BJ (cell line): ENCODE measurements at regions not wholly inside any gene's neighbourhood (a gene's known extent, or its start where the extent isn't known, plus 50 kb on each side); places are given as distances from the start of the nearest gene placed in this dataset.

Experiments used
- CTCF ChIA-PET: fragments of 350-600 bp; formaldehyde crosslinking; extraction: SDS; loops from one replicate; lab custom pipeline; 2021; ENCODE audit warnings: antibody characterized with exemption, inconsistent platforms; lab: Yijun Ruan, JAX
- POLR2A ChIA-PET: fragments of 300-600 bp; sonication (Branson Sonifier 250); formaldehyde crosslinking; extraction: SDS; loops from one replicate; lab custom pipeline; 2021; ENCODE audit warnings: antibody characterized with exemption; lab: Charles Lee
- DNase-seq: peaks from one replicate; pipeline ENCODE4 v3.0.0-alpha.2; 2011; ENCODE audit warnings: low read depth
- H3K27me3 ChIP-seq: 2 replicates; pipeline ENCODE4 v1.6.0; 2011; ENCODE audit warnings: low read length; ENCODE audit not compliant: control insufficient read depth, insufficient read depth
- H3K36me3 ChIP-seq: 2 replicates; pipeline ENCODE4 v1.5.1; 2011; ENCODE audit warnings: low read length; ENCODE audit not compliant: control insufficient read depth, insufficient read depth
- H3K4me3 ChIP-seq: 2 replicates; pipeline ENCODE4 v1.5.1; 2011; ENCODE audit warnings: low read depth, mild to moderate bottlenecking, control low read depth, low read length
- TF ChIP-seq, protein P1 (sequence below): IDR thresholded peaks from 2 replicates; pipeline ENCODE4 v1.5.1; 2011; ENCODE audit warnings: low read depth, mild to moderate bottlenecking, control low read depth, inconsistent platforms, low read length, moderate library complexity; ENCODE audit not compliant: insufficient read depth

DNA sequence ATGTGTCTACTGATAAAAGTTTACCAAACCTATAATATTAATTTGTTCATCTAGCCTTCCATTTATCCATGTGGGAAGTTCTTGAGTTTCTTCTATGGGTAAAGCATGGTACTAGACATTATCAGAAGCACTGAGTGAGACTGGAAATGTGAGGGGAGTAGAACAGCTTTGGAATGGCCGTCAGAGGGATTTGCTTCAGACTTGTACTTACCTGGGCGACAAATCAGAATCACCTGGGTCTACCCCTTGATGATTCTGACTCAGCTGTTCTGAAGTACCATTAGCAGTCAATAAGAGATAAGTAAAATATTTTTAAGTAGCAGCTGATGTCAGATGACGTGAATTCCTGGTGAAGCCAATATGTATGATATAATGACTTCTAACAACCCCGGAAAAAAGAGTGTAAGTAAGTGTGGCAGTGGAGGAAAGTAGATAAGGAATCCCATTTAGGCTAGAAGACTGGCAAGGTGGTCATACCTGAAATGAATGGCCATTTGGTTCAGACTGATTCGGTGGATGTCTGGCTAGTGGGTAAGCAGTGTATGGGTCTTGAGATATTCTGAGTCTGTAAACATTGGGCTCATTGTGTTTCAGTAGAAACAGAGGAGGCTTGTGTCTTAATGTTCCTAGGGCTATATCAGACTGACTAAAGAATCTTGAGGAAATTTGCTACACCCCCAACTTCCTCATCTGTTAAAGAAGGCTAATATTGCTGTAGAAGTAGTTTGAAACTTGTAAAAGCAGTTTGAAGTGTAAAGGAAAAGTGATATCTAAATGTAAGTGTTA lies 409.2 kb downstream of the NKX6-1 start:
- ChIA-PET POLR2A (no interaction called here), CTCF (no interaction called here)
- Histone ChIP-seq H3K4me3 (no peak overlapping the region), H3K27me3 (no peaks in the 10 kb centered on the region; the same call in 1 of the 2 replicates), H3K36me3 (no peaks in the 10 kb centered on the region)
- TF ChIP-seq, protein P1, sequence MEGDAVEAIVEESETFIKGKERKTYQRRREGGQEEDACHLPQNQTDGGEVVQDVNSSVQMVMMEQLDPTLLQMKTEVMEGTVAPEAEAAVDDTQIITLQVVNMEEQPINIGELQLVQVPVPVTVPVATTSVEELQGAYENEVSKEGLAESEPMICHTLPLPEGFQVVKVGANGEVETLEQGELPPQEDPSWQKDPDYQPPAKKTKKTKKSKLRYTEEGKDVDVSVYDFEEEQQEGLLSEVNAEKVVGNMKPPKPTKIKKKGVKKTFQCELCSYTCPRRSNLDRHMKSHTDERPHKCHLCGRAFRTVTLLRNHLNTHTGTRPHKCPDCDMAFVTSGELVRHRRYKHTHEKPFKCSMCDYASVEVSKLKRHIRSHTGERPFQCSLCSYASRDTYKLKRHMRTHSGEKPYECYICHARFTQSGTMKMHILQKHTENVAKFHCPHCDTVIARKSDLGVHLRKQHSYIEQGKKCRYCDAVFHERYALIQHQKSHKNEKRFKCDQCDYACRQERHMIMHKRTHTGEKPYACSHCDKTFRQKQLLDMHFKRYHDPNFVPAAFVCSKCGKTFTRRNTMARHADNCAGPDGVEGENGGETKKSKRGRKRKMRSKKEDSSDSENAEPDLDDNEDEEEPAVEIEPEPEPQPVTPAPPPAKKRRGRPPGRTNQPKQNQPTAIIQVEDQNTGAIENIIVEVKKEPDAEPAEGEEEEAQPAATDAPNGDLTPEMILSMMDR, result no peak
- no peak for DNase-seq

DNA sequence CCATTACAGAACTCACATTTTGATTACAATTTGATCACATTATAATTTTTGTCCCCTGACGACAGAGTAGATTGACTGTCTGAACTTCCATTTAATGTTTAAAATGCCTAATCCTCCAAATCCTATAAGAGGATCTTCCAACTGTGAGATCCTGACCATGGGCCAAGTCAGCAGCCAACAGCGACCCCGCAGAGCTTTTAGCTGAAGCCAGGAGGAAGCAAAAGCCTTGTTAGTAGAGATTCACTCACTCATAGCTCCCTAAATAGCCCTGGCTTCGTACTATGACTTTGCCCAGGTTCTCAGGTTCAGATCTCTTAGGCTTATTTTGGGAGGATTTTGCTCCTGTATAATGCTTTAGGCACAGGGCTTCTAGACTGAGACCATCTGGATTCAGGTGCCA lies 413.1 kb downstream of the NKX6-1 start:
- no peaks in the 10 kb centered on the region; the same call in 1 of the 2 replicates for H3K27me3 ChIP-seq
- no peaks in the 10 kb centered on the region for H3K36me3 ChIP-seq
- no peak for DNase-seq
- H3K4me3 ChIP-seq, result no peak overlapping the region
- TF ChIP-seq, protein P1, result no peak
- ChIA-PET CTCF (no interaction called here), POLR2A (no interaction called here)

DNA sequence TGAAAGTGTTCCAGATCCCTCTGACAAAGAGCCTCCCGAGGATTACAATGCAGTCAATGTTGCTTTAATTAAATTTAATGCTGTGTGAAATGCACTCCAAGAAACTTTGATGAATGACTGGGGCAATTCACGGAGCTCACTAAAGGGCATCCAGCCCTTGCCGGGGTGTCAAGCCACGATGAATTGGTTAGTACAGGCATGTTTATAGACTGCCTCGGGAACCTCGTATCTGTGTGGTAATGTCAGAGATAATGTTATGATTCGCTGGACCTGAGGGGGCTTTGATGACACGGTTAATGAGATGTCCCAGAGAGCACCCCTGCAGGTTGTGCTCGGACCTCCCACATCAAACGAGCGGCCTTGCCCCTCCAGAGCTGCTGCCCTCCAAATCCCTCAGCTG lies 428.8 kb downstream of the NKX6-1 start:
- Histone ChIP-seq H3K4me3 (no peak overlapping the region), H3K36me3 (no peaks in the 10 kb centered on the region), H3K27me3 (no peaks in the 10 kb centered on the region)
- POLR2A ChIA-PET, result no interaction called here
- TF ChIP-seq, protein P1, result no peak
- DNase-seq, result no peak
- CTCF ChIA-PET, result no interaction called here

DNA sequence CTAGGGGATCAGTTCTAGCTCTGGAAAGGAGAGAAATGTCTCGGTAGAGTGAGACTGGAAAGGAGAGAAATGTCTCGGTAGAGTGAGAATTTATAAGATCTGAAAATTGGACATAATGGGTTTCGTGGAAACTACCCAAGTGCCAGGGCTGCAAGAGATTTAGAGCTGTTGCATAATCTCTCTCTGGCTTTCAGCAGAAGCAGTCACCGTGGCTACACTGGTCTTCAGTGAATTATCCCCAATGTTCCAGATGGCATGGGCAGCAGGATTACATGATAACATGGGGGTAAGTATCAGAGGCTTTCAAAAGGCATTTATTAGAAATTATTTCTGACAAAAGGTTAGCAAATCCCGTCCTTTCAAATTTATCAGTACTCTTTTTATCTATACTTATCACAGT lies 435.5 kb downstream of the NKX6-1 start:
- H3K4me3 ChIP-seq, result no peak overlapping the region
- DNase-seq, result no peak
- ChIA-PET POLR2A (no interaction called here), CTCF (no interaction called here)
- H3K36me3 ChIP-seq, result no peaks in the 10 kb centered on the region
- TF ChIP-seq, protein P1, result no peak
- no peaks in the 10 kb centered on the region for H3K27me3 ChIP-seq

DNA sequence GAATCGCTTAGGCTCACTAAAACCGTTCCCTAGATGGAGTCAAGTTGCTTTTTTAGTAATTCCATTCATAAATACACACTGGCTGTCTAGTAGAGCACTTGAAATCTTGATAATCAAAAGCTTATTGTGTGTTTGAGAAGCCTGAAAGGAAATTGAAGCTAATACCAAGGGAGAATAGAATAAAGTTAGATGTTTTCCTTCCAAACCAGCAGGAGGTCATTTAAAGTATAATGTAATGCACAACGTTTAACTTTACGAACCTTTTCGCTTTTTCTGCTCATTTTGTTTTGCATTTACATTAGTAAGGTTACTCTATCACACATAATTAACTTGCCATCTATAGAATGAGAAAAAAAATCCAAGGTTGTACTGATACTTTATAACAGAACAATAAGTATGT lies 440.9 kb downstream of the NKX6-1 start:
- TF ChIP-seq, protein P1, result no peak
- Histone ChIP-seq H3K27me3 (no peaks in the 10 kb centered on the region), H3K4me3 (no peak overlapping the region), H3K36me3 (no peaks in the 10 kb centered on the region)
- DNase-seq, result no peak
- ChIA-PET CTCF (no interaction called here), POLR2A (no interaction called here)
